WTC11 (cell line): ENCODE measurements at regions not wholly inside any gene's neighbourhood (a gene's known extent, or its start where the extent isn't known, plus 50 kb on each side); places are given as distances from the start of the nearest gene placed in this dataset.

ENCODE experiments used
- ATF1 ChIP-seq: sonication (generic); formaldehyde crosslinking; IDR thresholded peaks from 2 replicates; pipeline ENCODE4 v1.8.1; 2023; ENCODE audit warnings: mild to moderate bottlenecking, moderate library complexity, missing genetic modification reagents
- TF ChIP-seq, protein P1 (sequence below): fragments of 200-600 bp; IDR thresholded peaks from 2 replicates; pipeline ENCODE4 v1.8.0; 2022; ENCODE audit warnings: antibody characterized with exemption

DNA sequence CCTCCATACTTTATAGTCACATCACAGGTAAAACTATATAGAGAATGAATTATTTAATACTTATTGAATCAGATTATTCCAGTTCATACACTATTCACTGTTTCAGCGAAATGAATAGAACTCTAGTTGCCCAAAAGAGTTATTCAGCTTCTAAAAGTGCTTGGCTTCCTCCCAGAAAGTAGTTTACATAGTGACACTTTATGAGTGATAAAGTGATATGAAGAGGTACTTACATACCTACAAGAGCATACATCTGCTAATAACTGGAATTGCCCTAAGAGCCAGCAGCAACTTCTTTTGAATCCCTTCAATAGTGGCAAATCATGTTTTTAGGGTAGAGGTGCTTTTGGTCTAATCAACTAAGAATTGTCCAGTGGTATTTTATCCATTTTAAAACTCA is 635.1 kb upstream of the AGTR1 start:
- TF ChIP-seq ATF1 (CRISPR knock-in tag) = no peak
- TF ChIP-seq, protein P1, sequence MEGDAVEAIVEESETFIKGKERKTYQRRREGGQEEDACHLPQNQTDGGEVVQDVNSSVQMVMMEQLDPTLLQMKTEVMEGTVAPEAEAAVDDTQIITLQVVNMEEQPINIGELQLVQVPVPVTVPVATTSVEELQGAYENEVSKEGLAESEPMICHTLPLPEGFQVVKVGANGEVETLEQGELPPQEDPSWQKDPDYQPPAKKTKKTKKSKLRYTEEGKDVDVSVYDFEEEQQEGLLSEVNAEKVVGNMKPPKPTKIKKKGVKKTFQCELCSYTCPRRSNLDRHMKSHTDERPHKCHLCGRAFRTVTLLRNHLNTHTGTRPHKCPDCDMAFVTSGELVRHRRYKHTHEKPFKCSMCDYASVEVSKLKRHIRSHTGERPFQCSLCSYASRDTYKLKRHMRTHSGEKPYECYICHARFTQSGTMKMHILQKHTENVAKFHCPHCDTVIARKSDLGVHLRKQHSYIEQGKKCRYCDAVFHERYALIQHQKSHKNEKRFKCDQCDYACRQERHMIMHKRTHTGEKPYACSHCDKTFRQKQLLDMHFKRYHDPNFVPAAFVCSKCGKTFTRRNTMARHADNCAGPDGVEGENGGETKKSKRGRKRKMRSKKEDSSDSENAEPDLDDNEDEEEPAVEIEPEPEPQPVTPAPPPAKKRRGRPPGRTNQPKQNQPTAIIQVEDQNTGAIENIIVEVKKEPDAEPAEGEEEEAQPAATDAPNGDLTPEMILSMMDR = no peak
